G401.6 (cell line): ENCODE measurements at regions not wholly inside any gene's neighbourhood (a gene's known extent, or its start where the extent isn't known, plus 50 kb on each side); places are given as distances from the start of the nearest gene placed in this dataset.
"Not testable (repeated sequence)": the region's sequence is repeated elsewhere in the genome, so short reads cannot be mapped to it uniquely, and the experiment has no call there.

ENCODE experiments used
- FAIRE-seq: peaks from 2 replicates; lab custom pipeline; 2012; peaks lifted over from hg19 to GRCh38; lab: Jason Lieb, UNC

DNA sequence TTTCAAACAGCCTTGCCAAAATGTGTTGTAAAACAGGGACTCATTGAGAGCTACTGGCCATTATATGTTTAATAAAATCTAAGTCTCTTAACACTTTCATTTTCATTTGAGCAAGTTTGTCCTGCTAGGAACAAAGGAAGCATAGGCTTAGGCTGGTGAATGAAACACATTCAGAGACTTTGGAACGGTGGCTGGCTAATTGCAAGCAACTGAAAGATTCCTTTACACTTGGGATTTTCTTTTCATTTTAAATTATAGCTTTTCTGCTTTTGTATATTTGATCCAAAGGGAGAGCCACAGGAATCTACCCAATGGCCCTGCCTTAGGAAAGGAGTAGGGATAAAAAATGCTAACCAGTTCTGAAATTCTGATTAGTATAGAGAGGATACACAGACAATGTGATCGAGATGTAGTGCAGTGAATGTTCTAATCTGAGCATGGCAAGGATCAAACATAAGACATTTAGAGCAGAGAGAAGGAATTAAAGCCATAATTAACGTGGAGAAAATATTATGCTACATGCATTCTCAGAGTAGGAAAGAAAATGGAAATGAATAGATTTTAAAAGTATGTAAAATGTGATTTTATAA lies 911.4 kb upstream of the SLC39A10 start:
- FAIRE-seq = no peak

DNA sequence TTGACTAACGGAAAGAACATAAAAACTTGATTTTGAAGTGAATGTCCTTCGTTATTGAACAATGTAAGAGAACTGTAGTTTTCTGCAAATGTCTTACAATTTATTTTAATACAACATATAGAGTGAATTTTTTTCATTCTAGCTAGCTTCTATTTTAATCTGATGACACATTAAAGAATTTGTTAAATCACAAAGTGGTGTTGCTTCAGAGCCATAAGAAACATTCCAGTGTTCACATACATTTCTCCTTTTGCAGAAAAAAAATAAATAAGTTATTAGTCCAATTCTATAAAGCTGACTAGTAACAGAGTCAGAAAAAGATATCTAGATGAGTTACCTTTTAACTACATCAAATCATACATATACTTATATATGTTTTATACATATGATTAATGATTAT lies 914.3 kb upstream of the SLC39A10 start:
- no peak for FAIRE-seq

GRCh38 chr2:194739217-194739616 lies 917.8 kb upstream of the SLC39A10 start:
- FAIRE-seq = no peak

DNA sequence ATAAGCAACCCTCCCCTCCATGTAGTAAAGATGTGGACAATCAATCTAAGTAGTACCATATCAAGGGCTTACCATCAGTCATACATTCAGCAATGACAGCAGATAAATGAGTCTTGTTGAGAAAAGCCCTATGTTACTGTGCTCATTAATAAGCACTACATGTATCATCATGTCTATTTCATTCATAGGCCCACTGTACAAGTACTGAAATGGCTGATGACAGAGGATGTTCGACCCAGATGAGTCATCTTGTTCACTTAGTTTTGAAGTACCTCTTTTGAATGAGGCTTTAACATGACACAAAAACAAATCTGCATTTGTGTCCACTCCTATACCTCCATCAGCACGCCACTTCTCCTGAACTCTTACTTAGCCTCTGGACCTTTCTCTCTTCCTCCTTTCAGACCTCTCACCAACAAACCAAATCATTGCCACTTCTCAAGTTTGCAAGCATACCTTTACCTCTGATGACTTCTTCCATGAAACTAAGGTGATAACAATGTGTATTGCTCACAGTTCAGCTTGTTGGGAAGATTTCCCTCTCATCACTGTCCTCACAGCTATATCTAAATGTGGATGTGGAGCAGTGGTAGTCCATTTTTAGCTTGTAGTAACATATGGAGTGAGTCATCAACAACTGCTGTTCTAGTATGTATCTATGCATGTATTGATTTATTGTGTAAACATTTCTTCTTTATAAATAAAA lies 921.0 kb upstream of the SLC39A10 start:
- FAIRE-seq = no peak

- FAIRE-seq = no peak
These were observed 926.8 kb upstream of the SLC39A10 start for GRCh38 chr2:194730266-194730665.

GRCh38 chr2:194725169-194725568 lies 931.9 kb upstream of the SLC39A10 start:
- no peak for FAIRE-seq

GRCh38 chr2:194723446-194723845 lies 933.6 kb upstream of the SLC39A10 start:
- FAIRE-seq = no peak

DNA sequence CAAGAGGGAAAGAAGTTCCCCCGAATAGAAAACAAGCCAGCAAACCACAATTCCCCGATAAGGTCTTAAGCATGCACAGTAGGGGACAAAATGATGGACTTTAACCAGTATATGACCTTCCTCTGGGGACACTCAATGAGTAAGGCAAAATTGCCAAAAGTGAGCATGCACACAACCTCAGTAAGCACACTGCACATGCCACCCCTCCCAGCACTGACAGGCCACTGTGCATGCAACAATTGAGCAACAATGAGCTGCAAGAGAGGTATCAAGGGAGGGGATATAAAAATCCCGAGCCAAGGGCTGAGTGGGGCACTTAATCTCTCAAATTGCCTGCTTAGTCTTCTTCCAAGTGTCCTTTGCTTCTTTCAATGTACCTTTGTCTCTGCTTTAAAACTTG lies 935.8 kb upstream of the SLC39A10 start:
- no peak for FAIRE-seq

- FAIRE-seq = no peak
These were observed 936.6 kb upstream of the SLC39A10 start for GRCh38 chr2:194720462-194720861.

GRCh38 chr2:194718881-194719280 lies 938.1 kb upstream of the SLC39A10 start:
- FAIRE-seq = no peak

DNA sequence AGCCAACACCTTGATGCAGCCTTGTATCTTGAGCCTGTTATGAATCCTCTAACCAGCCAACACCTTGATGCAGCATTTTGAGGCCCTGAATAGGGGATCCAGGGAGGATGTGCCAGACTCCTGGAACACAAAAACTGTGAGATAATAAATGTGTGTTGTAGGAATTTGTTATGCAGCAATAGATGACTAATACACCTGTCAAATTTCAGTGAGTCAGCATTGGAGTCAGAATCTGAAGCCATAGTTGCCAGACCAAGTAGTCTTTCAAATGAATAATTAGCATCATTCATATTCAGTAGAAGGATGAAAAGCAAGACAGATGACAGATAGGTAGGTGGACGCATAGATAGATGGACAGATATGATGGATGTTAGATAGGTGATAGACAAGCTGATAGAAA lies 942.5 kb upstream of the SLC39A10 start:
- no peak for FAIRE-seq

DNA sequence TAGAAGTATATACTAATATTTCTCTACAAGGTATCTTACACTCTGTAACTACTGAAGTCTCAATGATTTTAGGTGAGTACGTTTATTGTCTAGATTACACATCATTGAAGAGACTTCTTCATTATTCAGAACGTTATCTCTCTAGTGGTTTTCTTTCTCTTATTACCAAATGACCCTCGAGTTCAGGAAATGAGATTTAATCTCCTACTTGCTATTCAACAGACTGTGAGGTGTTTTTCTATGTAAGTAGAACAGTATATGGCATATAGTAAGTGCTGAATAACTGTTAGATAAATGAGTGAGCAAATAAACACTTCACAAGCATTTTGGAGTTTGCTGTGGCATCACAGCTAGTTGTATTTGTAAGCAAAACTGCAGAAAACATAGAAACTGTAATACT lies 947.2 kb upstream of the SLC39A10 start:
- FAIRE-seq = no peak

DNA sequence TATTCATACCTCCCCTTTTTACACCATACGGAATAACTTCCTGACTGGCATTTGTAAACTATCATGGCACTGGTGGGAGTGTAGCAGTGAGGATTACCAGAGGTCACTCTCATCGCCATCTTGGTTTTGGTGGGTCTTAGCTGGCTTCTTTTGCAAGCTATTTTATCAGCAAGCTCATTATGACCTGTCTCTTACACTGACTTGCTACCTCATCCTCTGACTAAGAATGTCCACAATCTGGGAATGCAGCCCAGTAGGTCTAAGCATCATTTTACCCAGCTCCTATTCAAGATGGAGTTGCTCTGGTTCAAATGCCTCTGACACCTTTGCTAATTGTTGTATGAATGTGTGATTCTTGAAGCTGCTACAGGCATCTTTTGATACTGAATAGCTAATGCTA lies 950.8 kb upstream of the SLC39A10 start:
- FAIRE-seq = no peak

DNA sequence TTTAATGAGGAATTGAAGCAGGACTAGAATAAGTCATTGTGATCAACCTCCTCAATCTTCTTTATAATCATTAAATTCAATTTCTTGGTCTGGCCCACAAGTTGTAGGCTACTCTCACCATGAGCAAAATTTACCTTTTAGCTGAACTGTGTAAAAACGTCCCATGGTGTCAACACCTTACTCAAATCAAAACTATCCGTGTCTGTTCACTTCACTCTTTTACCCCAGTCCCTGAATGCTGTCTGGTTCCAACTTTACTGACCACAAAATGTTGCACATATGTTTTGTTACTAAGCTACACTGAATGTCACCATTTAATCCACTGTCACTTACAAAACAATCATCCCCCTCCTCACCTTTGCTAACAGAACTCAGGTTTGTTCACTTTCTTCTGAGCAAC lies 951.6 kb upstream of the SLC39A10 start:
- FAIRE-seq = no peak

GRCh38 chr2:194700726-194701125 lies 956.3 kb upstream of the SLC39A10 start:
- FAIRE-seq = no peak

DNA sequence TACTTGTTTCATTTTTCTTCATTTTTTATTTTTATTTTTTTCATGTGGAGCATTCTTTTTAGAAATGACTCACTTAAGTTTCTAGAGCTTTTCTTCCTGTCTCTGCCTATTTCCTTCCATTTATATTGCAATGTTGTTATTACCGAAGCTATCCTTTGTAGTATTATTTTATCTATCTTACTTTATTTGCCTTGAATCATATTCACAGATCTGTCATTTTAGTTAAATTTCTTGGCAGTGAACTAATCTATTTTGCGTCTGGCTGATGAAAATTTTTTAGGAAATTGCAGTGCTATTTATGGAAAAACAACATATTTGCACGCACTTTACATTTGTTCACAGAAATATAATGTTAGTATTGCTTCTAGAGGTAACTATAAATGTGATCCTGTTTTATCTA lies 956.9 kb upstream of the SLC39A10 start:
- no peak for FAIRE-seq

- FAIRE-seq = no peak
These were observed 959.0 kb upstream of the SLC39A10 start for GRCh38 chr2:194698012-194698411.

DNA sequence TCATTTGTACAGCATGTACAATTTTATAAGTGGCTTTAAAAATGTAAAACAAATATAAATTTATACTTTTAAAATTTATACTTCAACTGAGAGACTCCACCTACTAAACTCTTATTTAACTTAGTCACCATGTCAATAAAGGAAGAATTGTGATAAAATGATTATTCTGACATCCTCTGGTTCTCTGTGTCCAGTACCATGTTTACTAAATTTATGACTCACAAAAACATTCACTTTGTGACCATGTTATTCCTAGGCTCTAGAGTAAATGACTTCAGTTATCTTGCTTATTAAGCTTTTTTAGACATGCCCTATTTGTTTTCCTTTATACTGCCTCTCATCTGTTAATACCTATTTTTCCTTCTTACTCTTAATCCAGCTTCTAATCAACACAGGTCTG lies 959.6 kb upstream of the SLC39A10 start:
- FAIRE-seq = no peak

DNA sequence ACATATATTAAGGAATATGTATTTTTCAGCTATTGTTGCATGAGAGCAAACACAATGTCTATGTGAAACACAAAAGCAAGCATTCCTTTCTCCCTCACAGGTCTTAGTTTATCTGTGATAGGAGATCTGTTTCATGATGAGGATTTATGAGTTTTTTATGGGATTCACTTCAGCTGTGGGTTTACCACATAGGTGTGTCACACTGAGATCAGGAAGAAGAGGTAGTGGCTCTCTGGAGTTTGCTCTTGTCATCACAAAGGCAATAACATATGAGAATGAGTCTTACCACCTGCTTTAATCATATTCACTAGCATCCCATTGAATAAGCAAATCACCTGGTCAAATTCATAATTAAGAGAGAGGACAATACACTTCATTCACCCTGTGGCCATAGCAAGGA lies 960.3 kb upstream of the SLC39A10 start:
- no peak for FAIRE-seq

GRCh38 chr2:194686569-194686968 lies 970.5 kb upstream of the SLC39A10 start:
- no peak for FAIRE-seq

GRCh38 chr2:194674043-194674442 lies 983.0 kb upstream of the SLC39A10 start:
- FAIRE-seq = no peak

DNA sequence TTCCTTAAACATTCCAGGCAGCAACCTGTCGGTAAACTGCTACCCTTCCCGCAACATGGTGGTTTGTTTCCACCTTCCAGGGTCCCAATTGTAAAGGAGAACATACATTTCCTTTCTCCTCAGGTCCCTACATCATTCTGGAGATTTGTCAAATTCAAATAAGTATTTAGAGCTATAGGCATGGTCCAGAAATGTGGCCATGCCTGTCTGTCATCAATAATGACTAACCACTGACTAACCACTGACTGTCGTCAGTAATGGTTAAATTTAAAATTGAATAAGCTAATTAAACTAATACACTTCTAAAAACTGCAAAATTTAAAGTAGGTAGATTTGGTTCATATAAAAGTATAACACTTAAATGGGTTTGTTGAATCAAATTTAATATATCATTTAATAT lies 984.0 kb upstream of the SLC39A10 start:
- FAIRE-seq = no peak

GRCh38 chr2:194661431-194661830 lies 995.6 kb upstream of the SLC39A10 start:
- no peak for FAIRE-seq

GRCh38 chr2:194639057-194639456 lies 1018.0 kb upstream of the SLC39A10 start:
- not testable (repeated sequence) for FAIRE-seq
